ENCODE measurements at regions not wholly inside any gene's neighbourhood (a gene's known extent, or its start where the extent isn't known, plus 50 kb on each side); places are given as distances from the start of the nearest gene placed in this dataset.

DNA sequence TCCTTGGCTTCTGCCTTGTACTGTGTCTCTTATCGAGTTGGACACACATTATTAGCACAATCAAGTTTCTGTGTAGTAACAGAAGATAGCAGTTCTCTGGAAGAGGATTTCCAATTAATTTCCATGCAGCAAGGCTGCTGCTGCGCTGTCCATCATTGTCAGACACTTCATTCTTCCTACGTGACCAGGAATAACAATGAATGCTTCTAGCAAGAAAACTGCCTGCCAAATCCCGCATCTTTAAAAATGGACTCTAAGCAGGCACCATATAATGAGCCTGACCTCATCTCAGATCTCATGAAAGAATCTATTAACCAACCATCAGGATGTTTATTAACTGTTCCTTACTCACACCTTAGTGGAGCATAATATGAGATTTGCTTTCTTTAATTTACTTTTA is 1067.7 kb upstream of the FAM98A start:
- no peak for DNase-seq

GRCh38 chr2:34664266-34664665 is 1065.2 kb upstream of the FAM98A start:
- no peak for DNase-seq

- DNase-seq: no peak
These were observed 1064.2 kb upstream of the FAM98A start for GRCh38 chr2:34663314-34663713.

DNA sequence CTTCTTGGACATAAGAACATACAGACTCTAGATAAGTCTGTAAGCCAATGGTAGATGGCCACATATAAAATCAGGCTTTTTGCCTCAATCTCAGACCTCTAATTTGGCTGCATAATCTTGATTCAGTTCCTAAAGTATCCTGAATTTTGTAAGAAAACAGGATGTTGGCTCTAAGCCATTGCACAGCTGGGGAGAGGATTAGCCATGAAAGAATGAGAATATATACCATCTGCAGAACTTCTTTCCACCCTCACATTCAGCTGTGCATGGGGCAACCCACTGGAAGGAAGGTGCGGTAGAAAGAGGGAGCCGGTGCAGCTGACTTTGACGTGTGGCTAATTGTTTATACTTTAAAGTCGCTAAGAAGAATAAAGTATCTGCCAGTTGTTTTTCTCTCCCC is 1061.6 kb upstream of the FAM98A start:
- no peak for DNase-seq

- no peak for DNase-seq
These were observed 1057.5 kb upstream of the FAM98A start for GRCh38 chr2:34656632-34657031.

- no peak for DNase-seq
These were observed 1053.5 kb upstream of the FAM98A start for GRCh38 chr2:34652636-34653035.

DNA sequence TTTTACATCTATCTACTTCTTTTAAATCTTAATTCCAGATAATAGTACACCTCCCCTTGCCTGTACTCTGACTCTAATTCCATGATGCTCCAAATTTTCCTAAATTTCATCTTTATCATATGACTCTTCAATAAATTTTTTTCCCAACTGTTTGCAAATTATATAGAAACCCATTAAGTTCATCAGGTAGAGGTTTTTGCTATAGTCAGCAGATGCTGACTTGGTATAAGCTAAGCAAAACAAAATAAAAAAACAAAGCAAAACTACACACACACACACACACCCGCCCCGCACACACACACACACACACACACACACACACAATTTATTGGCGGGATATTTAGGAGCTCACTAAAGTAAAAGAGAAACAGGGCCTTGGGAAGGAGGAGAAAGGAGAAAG is 1047.8 kb upstream of the FAM98A start:
- no peak for DNase-seq

- no peak for DNase-seq
These were observed 1033.2 kb upstream of the FAM98A start for GRCh38 chr2:34632327-34632726.

- DNase-seq: no peak
These were observed 1027.9 kb upstream of the FAM98A start for GRCh38 chr2:34627003-34627402.

GRCh38 chr2:34604164-34604563 is 1005.1 kb upstream of the FAM98A start:
- DNase-seq: no peak

DNA sequence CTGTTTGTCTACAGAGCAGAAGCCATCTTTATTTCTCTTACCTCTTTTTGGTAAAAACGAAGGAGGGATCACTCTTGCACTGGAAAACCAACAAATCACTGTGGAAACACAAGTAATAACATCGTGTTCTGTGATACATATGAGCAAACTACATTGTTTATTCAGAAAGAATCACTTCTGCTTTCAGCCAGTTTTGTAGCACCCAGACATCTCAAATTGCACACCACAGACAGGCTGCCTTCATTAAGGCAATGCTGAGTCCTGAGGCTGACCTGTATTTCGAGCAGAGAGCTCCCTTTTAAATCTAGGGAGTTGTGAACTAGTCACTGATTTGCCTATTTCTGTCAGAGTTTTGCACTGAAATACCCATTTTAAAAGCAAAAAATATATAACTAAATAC is 1003.2 kb upstream of the FAM98A start:
- no peak for DNase-seq

GRCh38 chr2:34601561-34601960 is 1002.5 kb upstream of the FAM98A start:
- no peak for DNase-seq

GRCh38 chr2:34578641-34579040 is 979.5 kb upstream of the FAM98A start:
- DNase-seq: no peak

DNA sequence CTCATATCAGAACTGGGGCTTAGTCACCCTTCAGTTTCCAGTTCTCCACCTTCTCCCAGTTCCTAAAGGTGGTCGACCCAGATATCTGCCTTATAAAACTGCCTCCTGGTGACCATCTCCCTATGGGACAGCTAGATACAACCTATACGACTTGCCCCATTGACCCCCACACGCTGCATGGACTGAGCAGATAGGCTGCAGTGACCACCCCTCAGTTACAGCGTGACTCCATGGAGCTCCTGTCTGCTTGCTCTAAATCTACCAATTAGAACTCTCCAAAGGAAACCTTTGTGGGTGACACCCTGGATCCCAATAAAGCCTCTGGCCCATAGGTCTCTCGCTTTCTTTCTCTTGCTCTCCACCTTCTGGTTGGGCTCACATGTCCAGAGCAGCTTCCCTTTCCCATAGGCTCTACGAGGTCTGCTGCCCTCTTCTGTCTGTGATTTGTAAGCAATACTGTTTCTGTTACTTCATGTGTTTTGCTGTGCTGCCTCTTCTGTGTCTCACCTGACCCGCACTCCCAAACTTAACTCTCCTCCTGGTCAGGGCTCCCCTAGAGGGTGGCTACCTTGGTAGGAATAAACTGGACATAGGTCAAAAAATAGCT is 971.3 kb upstream of the FAM98A start:
- no peak for DNase-seq

DNA sequence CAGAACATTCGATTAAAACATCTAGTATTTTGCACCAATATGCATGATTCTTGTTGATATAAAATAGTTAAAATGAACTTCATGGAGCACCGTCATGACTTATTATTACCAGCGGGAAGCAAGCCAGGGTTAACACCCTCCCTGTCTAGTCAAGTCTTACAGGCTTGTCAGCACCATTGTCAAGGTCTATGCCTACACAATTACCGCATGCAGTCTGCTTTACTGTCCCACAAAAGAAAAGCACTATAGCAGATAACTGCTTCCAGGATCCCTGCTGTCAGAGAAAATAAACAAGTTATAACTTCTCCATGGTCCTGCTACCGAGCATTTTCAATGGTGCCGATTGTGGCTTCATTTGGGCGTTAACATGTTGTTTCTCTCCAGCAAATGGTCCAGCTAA is 968.0 kb upstream of the FAM98A start:
- no peak for DNase-seq

GRCh38 chr2:34552337-34552736 is 953.2 kb upstream of the FAM98A start:
- DNase-seq: no peak

DNA sequence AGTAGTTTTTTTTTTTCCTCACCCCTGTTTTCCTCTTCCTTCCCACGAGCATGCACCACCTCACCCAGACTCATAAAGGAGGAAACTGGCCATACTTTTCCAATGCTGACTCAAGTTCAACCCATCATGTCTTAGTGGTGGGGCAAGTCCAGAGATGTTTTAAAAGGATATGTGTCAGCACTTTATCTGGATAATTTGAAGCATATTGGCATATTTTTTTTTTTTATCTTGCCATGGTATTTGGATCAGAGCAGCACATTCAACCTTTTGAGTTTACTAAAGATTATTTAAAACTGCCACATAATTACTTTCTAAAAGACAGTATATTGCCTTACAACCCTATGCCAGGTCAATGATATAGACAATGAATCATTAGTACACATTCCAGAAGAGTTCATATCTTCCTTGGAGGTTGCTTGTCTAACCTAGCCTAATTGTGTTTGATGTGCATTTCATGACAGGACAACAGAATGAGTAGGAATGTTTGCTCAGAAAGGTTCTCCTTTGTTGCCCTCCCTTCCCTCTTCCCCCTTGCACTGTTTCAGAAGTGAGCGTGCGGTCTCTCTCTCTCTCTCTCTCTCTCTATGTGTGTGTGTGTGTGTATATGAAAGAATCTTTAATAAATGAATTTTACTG is 950.7 kb upstream of the FAM98A start:
- DNase-seq: no peak

DNA sequence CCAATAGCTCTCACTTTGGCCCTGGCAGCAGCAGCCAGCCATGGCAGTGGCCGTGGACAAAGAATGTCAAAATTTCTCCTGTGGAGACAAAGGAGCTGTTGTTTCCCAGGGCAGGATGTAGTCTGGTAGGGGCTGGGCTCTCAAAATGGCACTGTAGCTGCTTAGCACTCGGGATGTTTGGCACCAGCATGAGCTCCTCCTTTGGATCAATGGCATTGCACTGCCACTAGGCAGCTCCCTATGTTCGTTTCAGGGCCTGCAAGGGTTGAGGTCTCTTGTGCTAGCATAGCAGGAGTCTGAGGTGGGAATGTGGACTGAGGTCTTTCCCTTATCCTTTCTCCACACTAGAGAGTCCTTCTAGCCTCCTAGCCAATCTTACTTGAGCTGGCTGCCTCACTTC is 948.8 kb upstream of the FAM98A start:
- DNase-seq: no peak

DNA sequence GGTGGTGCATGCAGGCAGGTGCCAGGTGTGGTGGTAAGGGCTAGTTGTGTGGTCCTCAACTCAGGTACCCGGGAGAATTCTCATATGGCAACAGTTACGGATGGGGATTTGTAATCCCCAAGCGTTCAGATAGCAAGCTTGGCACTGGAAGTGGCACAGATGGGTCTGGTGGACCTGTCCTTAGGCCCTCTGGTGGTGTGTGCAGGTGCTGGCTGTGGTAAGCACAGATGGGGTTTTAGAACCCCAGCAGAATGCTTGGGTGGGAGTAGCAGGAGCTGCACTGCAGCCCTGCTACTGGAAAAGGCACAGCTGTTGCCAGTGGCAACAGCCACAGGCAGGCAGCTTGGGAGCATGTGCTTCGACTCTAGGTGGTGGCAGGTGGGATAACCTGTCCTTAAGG is 948.2 kb upstream of the FAM98A start:
- DNase-seq: no peak

- no peak for DNase-seq
These were observed 946.5 kb upstream of the FAM98A start for GRCh38 chr2:34545486-34546136.

DNA sequence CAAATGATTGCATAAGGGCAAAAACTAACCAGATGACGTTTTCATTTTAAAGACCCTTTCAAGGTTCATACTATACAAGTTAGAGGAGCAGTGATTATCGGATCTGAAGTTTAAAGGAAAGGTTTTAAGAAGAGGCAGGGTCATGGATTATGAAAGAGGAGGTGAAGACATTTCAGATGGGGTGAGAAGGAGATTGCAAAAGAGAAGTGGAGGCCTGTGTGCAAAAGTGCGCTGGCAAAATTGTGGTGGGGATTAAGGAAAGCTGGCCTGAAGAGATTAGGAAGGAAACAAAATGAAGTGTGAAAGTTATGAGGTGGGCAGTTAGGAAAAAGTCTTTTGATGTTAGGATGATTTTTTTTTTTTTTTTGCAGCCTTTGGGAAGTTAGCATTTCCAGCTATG is 935.7 kb upstream of the FAM98A start:
- DNase-seq: no peak

- no peak for DNase-seq
These were observed 935.2 kb upstream of the FAM98A start for GRCh38 chr2:34534341-34534740.

- no peak for DNase-seq
These were observed 934.6 kb upstream of the FAM98A start for GRCh38 chr2:34533585-34534183.

GRCh38 chr2:34529965-34530364 is 930.9 kb upstream of the FAM98A start:
- no peak for DNase-seq
